IMR-90 (cell line): ENCODE measurements at regions not wholly inside any gene's neighbourhood (a gene's known extent, or its start where the extent isn't known, plus 50 kb on each side); places are given as distances from the start of the nearest gene placed in this dataset.

Source experiments
- ATAC-seq: fragments of 200-7000 bp; cut with Tn5 transposase; 2 replicates; pipeline ENCODE4 v1.9.1; 2020; ENCODE audit warnings: low read depth, mild to moderate bottlenecking, moderate library complexity
- BruUV-seq: library from RNA; stranded (reverse); fragments of 400-500 nt; replicated peaks from 2 replicates; lab custom pipeline; 2021; lab: Mats Ljungman, UMichigan
- CTCF ChIA-PET: fragments of 300-600 bp; formaldehyde crosslinking; extraction: SDS; loops from one replicate; lab custom pipeline; 2021; ENCODE audit warnings: antibody characterized with exemption; lab: Yijun Ruan, JAX
- POLR2A ChIA-PET: fragments of 300-600 bp; sonication (Branson Sonifier 250); formaldehyde crosslinking; loops from one replicate; lab custom pipeline; 2022; ENCODE audit warnings: antibody characterized with exemption; ENCODE audit not compliant: unreplicated experiment; lab: Charles Lee
- DNase-seq: peaks from one replicate; pipeline ENCODE4 v3.0.0; 2013
- H2AFZ ChIP-seq: replicated peaks from 2 replicates; pipeline ENCODE3; 2013; ENCODE audit warnings: low read length, mild to moderate bottlenecking; ENCODE audit not compliant: poor library complexity
- H2AK5ac ChIP-seq: 2 replicates; pipeline ENCODE4 v1.6.1; 2013; ENCODE audit warnings: low read depth, low read length, inconsistent platforms
- H2AK9ac ChIP-seq: replicated peaks from 2 replicates; pipeline ENCODE3; 2013; ENCODE audit warnings: mild to moderate bottlenecking, low read depth, low read length, moderate library complexity; ENCODE audit not compliant: poor library complexity
- H2BK120ac ChIP-seq: 2 replicates; pipeline ENCODE4 v1.6.1; 2013; ENCODE audit warnings: low read depth, low read length, inconsistent platforms
- H2BK15ac ChIP-seq: 3 replicates; pipeline ENCODE4 v1.6.1; 2013; ENCODE audit warnings: low read depth, low read length, inconsistent platforms
- H2BK20ac ChIP-seq: 2 replicates; pipeline ENCODE4 v1.6.1; 2013; ENCODE audit warnings: low read depth, mild to moderate bottlenecking, inconsistent platforms, low read length, moderate library complexity
- H2BK5ac ChIP-seq: 2 replicates; pipeline ENCODE4 v1.6.1; 2013; ENCODE audit warnings: mild to moderate bottlenecking, low read depth, low read length, inconsistent platforms; ENCODE audit not compliant: poor library complexity, severe bottlenecking
- H3K14ac ChIP-seq: replicated peaks from 2 replicates; pipeline ENCODE4 v1.6.1; 2013; ENCODE audit warnings: low read depth, low read length, inconsistent platforms
- H3K18ac ChIP-seq: 2 replicates; pipeline ENCODE4 v1.6.1; 2013; ENCODE audit warnings: low read depth, low read length, control low read depth
- H3K23ac ChIP-seq: 2 replicates; pipeline ENCODE4 v1.6.1; 2013; ENCODE audit warnings: low read depth, low read length, inconsistent platforms
- H3K27ac ChIP-seq: 2 replicates; pipeline ENCODE4 v1.5.1; 2013; ENCODE audit warnings: mild to moderate bottlenecking, control low read depth, low read length; ENCODE audit not compliant: insufficient read depth
- H3K27me3 ChIP-seq: 2 replicates; pipeline ENCODE4 v1.6.1; 2013; ENCODE audit warnings: low read length; ENCODE audit not compliant: control insufficient read depth, insufficient read depth
- H3K36me3 ChIP-seq: 2 replicates; pipeline ENCODE4 v1.6.1; 2013; ENCODE audit warnings: low read length, mixed read lengths; ENCODE audit not compliant: control insufficient read depth, insufficient read depth
- H3K4ac ChIP-seq: 2 replicates; pipeline ENCODE4 v1.6.1; 2013; ENCODE audit warnings: low read depth, low read length, inconsistent platforms
- H3K4me1 ChIP-seq: 2 replicates; pipeline ENCODE4 v1.6.1; 2013; ENCODE audit warnings: low read length, mixed read lengths; ENCODE audit not compliant: control insufficient read depth, insufficient read depth
- H3K4me2 ChIP-seq: 2 replicates; pipeline ENCODE4 v1.6.1; 2013; ENCODE audit warnings: low read depth, mild to moderate bottlenecking, control low read depth, low read length, moderate library complexity
- H3K4me3 ChIP-seq: 2 replicates; pipeline ENCODE4 v1.5.1; 2013; ENCODE audit warnings: low read depth, mild to moderate bottlenecking, control low read depth, low read length, moderate library complexity; ENCODE audit not compliant: insufficient read depth
- H3K56ac ChIP-seq: 2 replicates; pipeline ENCODE4 v1.6.1; 2013; ENCODE audit warnings: low read length, inconsistent platforms; ENCODE audit not compliant: insufficient read depth; ENCODE audit errors: extremely low read depth
- H3K79me1 ChIP-seq, 2 experiments: 2 replicates each; pipeline ENCODE4 v1.6.1; 2013; ENCODE audit warnings: low read length in 2 of 2, inconsistent platforms in 1 of 2, low read depth in 1 of 2
- H3K9ac ChIP-seq: 2 replicates; pipeline ENCODE4 v1.6.1; 2013; ENCODE audit warnings: low read depth, low read length, control low read depth
- H3K9me1 ChIP-seq: 2 replicates; pipeline ENCODE4 v1.6.1; 2013; ENCODE audit warnings: low read length, inconsistent platforms; ENCODE audit not compliant: insufficient read depth
- H3K9me3 ChIP-seq: 2 replicates; pipeline ENCODE4 v1.6.1; 2013; ENCODE audit warnings: low read length; ENCODE audit not compliant: control insufficient read depth, insufficient read depth
- H4K20me1 ChIP-seq: 2 replicates; pipeline ENCODE4 v1.6.1; 2013; ENCODE audit warnings: low read length, inconsistent platforms; ENCODE audit not compliant: insufficient read depth
- H4K5ac ChIP-seq: 2 replicates; pipeline ENCODE4 v1.6.1; 2013; ENCODE audit warnings: mild to moderate bottlenecking, low read depth, low read length, control low read depth
- H4K8ac ChIP-seq, 2 experiments: 2 replicates each; pipeline ENCODE4 v1.6.1; 2013; ENCODE audit warnings: low read depth in 2 of 2, low read length in 2 of 2, control low read depth in 1 of 2, inconsistent platforms in 1 of 2
- H4K91ac ChIP-seq: 2 replicates; pipeline ENCODE4 v1.6.1; 2013; ENCODE audit warnings: low read depth, low read length, inconsistent platforms; ENCODE audit not compliant: insufficient read depth
- FOS ChIP-seq: fragments of 150-350 bp; IDR thresholded peaks from 2 replicates; pipeline ENCODE4 v1.6.1; 2016; ENCODE audit warnings: low read depth, low read length
- MXI1 ChIP-seq: IDR thresholded peaks from 2 replicates; pipeline ENCODE4 v1.6.1; 2012; ENCODE audit warnings: low read depth, mild to moderate bottlenecking, low read length, moderate library complexity, borderline replicate concordance
- NFE2L2 ChIP-seq: fragments of 150-350 bp; IDR thresholded peaks from 2 replicates; pipeline ENCODE4 v1.6.1; 2016; ENCODE audit warnings: low read depth, mild to moderate bottlenecking, low read length
- POLR2A ChIP-seq: IDR thresholded peaks from 2 replicates; pipeline ENCODE4 v1.6.1; 2012; ENCODE audit warnings: mild to moderate bottlenecking, low read depth, low read length
- RFX5 ChIP-seq: IDR thresholded peaks from 2 replicates; pipeline ENCODE4 v1.8.0; 2012; ENCODE audit warnings: low read depth, mild to moderate bottlenecking, low read length, moderate library complexity
- SMC3 ChIP-seq: fragments of 150-350 bp; IDR thresholded peaks from 2 replicates; pipeline ENCODE4 v1.6.1; 2016; ENCODE audit warnings: low read depth, mild to moderate bottlenecking, antibody characterized with exemption, low read length, moderate library complexity
- WGBS, 2 experiments: methylation state at CpG; one replicate each; pipeline versions ENCODE4 v1.1.5 to v1.1.7; 2013; ENCODE audit warnings: missing lambda C conversion rate in 2 of 2; ENCODE audit not compliant: insufficient read length in 1 of 2; ENCODE audit errors: extremely low coverage in 2 of 2; 5-methylcytosine and 5-hydroxymethylcytosine counted together
- dilution Hi-C: fragments of 300-500 bp; cut with HindIII; formaldehyde crosslinking; loops from one replicate; pipeline ENCODE4 v1.14.3; 2018; ENCODE audit warnings: low sequenced_read_pairs; ENCODE audit not compliant: unreplicated experiment
- in situ Hi-C: fragments of 300-500 bp; cut with MboI; formaldehyde crosslinking; loops from 3 replicates; pipeline ENCODE4 v1.14.3; 2019; ENCODE audit warnings: low sequenced_read_pairs, inconsistent platforms, mixed read lengths
- intact Hi-C: fragments of 100-400 bp; cut with micrococcal nuclease; formaldehyde crosslinking; loops from 2 replicates; pipeline ENCODE4 v1.10.0; 2022
- TF ChIP-seq, protein P1 (sequence below): fragments of 150-350 bp; IDR thresholded peaks from 2 replicates; pipeline ENCODE4 v1.6.1; 2016; ENCODE audit warnings: low read depth, mild to moderate bottlenecking, low read length, moderate library complexity, borderline replicate concordance

- CTCF ChIA-PET, result interaction anchor here (1.2 kb wide), 1 partner anchor 19 kb away, joined by 3 read pairs; no protein-coding TSS in a partner anchor
- H3K9ac ChIP-seq, result no peak overlapping the region
Measured at GRCh38 chr2:226414335-226414734, 385.3 kb downstream of the IRS1 start.

More at GRCh38 chr2:226414335-226414734, 385.3 kb downstream of the IRS1 start:
- dilution Hi-C loops (no loop called here), intact Hi-C loops (no loop called here), in situ Hi-C loops (no loop called here)
- no peak overlapping the region for H2AK5ac ChIP-seq
- H2BK20ac ChIP-seq, result no peak overlapping the region
- POLR2A ChIA-PET, result no interaction called here
- no peak overlapping the region for H3K4me2 ChIP-seq
- H4K20me1 ChIP-seq, result no peaks in the 10 kb centered on the region
- BruUV-seq, result no TSS peak
- H3K36me3 ChIP-seq, result no peaks in the 10 kb centered on the region
- peak overlapping the region in 1 of 2 experiments; percentile 38; a peak in 1 of 4 replicates for H4K8ac ChIP-seq
- no peaks in the 10 kb centered on the region for H3K9me1 ChIP-seq
- no peak for DNase-seq
- no peak overlapping the region for H3K14ac ChIP-seq
- no CpG with 5 or more reads among the region's 2 CpGs for WGBS, 2 experiments
- H3K4me3 ChIP-seq, result no peak overlapping the region
- H2AFZ ChIP-seq, result no peak overlapping the region
- H2BK15ac ChIP-seq, result no peak overlapping the region
- no peak overlapping the region for H4K91ac ChIP-seq
- H3K18ac ChIP-seq, result peak overlapping the region; percentile 78; the same call in 1 of the 2 replicates
- TF ChIP-seq, protein P1, sequence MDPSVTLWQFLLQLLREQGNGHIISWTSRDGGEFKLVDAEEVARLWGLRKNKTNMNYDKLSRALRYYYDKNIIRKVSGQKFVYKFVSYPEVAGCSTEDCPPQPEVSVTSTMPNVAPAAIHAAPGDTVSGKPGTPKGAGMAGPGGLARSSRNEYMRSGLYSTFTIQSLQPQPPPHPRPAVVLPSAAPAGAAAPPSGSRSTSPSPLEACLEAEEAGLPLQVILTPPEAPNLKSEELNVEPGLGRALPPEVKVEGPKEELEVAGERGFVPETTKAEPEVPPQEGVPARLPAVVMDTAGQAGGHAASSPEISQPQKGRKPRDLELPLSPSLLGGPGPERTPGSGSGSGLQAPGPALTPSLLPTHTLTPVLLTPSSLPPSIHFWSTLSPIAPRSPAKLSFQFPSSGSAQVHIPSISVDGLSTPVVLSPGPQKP, result no peak
- TF ChIP-seq RFX5, result no peak
- TF ChIP-seq POLR2A, result no peak
- no peak for TF ChIP-seq FOS
- TF ChIP-seq SMC3, result no peak
- no peak for TF ChIP-seq NFE2L2
- no peak for TF ChIP-seq MXI1
- H3K56ac ChIP-seq, result no peak overlapping the region
- H3K4me1 ChIP-seq, result no peaks in the 10 kb centered on the region
- H3K79me1 ChIP-seq, result no peaks in the 10 kb centered on the region
- H2BK5ac ChIP-seq, result no peak overlapping the region
- H2AK9ac ChIP-seq, result no peak overlapping the region
- no peak overlapping the region for H3K23ac ChIP-seq
- no peak overlapping the region for H3K27ac ChIP-seq
- H3K9me3 ChIP-seq, result no peaks in the 10 kb centered on the region
- H4K5ac ChIP-seq, result peak overlapping the region; percentile 31; the same call in 1 of the 2 replicates
- ATAC-seq, result no peak
- H3K4ac ChIP-seq, result no peak overlapping the region
- no peaks in the 10 kb centered on the region for H3K27me3 ChIP-seq
- peak overlapping the region; percentile 12; the same call in 1 of the 2 replicates for H2BK120ac ChIP-seq
